ENCODE measurements at regions not wholly inside any gene's neighbourhood (a gene's known extent, or its start where the extent isn't known, plus 50 kb on each side); places are given as distances from the start of the nearest gene placed in this dataset.

DNA sequence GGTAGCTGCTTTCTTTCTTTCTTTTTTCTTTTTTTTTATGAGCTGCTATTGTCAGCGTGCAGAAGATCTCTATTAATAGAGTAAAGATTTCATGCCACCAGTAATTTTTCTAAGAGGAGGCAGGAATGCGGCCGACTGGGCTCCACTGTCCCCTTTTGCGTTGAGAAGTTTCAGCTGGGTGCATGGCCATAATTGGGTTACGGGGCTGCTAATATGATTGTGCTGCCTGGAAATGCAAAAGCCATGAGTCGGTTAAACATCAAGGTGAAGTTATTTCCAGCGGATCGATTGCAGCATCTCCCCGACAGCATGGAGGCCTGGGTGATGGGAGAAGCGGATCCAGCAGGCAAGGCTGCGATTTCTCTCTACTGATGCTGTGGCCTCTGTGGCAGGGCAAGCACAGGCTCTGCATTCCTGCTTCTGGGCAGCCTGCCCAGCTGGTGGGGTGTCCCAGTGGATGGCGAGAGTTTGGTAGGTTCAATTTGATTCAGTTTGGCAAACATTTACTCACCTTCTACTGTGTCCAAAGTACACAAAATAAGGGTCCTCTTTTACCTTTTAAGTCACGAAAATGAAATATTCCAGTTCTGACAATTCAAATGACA is 54.4 kb upstream of the PRMT8 start:
- Histone ChIP-seq H3K36me3 (ENCODE audit: low read depth) (no peaks in the 10 kb centered on the region), H3K9me3 (no peaks in the 10 kb centered on the region), H3K4me1 (ENCODE audit: low read depth) (peaks cover 8% of the 10 kb centered on the region), H3K4me3 (no peak overlapping the region)
- no peak for TF ChIP-seq CTCF (IDR thresholded peaks at IDR 0.05)
- no peak for DNase-seq
- ATAC-seq = no peak
- intact Hi-C loops (cut with DNase I, micrococcal nuclease) = no loop called here

DNA sequence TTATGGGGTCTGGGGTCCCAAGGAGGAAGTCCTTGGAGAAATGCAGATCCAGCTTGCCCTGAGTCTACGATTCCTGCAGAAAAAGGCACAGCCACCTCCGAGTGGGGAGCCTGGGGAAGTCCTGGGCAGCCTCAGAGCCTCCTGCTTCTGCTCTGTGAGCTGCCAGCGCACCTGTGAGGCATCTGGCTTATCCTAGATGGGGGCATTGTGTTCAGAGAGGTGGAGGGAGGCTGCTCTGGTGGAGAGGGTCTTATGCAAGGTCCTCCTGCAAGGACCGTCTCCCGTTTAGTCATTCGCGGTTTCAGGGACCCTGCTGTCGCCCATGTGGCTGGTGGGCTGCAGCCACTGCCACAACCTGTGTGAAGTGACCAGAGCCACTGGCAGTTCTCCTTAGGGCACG is 53.0 kb upstream of the PRMT8 start:
- Histone ChIP-seq H3K4me1 (ENCODE audit: low read depth) (no peaks in the 10 kb centered on the region), H3K9me3 (no peaks in the 10 kb centered on the region), H3K4me3 (no peak overlapping the region), H3K36me3 (ENCODE audit: low read depth) (no peaks in the 10 kb centered on the region)
- TF ChIP-seq CTCF (IDR thresholded peaks at IDR 0.05) = no peak
- ATAC-seq (no peak), DNase-seq (no peak)
- intact Hi-C loops (cut with DNase I, micrococcal nuclease) = no loop called here

DNA sequence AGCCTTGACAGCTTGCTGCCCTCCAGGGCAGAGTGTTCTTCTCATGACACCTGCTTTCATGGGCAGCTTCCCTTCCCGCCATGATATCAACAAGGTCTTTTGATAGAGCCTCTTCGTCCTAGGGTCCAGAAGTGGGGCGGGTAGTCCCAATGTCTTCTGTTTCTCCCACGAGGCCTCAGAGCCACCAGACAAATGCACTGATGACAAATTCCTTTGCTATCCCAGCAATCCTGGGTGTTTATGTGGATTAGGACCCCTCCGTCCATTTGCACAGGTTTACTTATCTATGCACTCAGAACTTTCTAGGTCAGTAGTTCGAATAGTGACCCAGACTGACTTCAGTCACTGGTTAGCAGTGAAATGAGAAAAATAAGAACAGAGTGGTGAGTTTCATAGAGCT is 52.6 kb upstream of the PRMT8 start:
- Histone ChIP-seq H3K9me3 (no peaks in the 10 kb centered on the region), H3K36me3 (ENCODE audit: low read depth) (no peaks in the 10 kb centered on the region)
- intact Hi-C loops (cut with DNase I, micrococcal nuclease) = no loop called here

More for the DNA sequence above, 52.6 kb upstream of the PRMT8 start:
- H3K4me1 ChIP-seq (ENCODE audit: low read depth) = no peaks in the 10 kb centered on the region
- ATAC-seq (no peak), DNase-seq (no peak)
- no peak for TF ChIP-seq CTCF (IDR thresholded peaks at IDR 0.05)
- H3K4me3 ChIP-seq = no peak overlapping the region

Measured in mucosa of descending colon (tissue), 3 donors.